22Rv1 (cell line): ENCODE measurements at regions not wholly inside any gene's neighbourhood (a gene's known extent, or its start where the extent isn't known, plus 50 kb on each side); places are given as distances from the start of the nearest gene placed in this dataset.

Source experiments
- H3K27ac ChIP-seq: fragments of 450-650 bp; 2 replicates; pipeline ENCODE4 v1.5.1; 2017
- ZFX ChIP-seq: fragments of 450-650 bp; IDR thresholded peaks from 2 replicates; pipeline ENCODE4 v1.6.1; 2017; ENCODE audit warnings: antibody characterized with exemption, borderline replicate concordance
- TF ChIP-seq, protein P1 (sequence below): fragments of 450-650 bp; IDR thresholded peaks from 2 replicates; pipeline ENCODE4 v1.5.1; 2017; ENCODE audit warnings: mild to moderate bottlenecking

DNA sequence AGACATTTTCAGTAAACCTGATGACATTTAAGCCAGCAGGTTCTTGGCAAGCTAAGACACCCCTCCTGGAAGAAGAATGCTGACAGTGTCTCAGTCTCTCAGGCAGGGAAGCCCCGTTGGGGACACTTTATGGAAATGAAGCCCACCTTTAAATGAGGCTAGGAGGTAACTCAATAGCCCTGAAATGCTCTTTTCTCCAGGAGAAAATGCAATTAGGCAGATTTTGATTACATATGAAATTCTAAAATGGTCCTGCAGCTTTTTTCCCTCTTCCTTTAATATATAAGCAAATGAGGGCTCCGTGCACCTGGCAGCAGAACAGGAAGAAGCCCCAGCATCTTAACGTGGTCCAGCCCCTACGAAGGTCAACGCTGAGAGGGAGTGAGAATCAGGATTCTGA lies 65.8 kb upstream of the CHST15 start:
- TF ChIP-seq, protein P1, sequence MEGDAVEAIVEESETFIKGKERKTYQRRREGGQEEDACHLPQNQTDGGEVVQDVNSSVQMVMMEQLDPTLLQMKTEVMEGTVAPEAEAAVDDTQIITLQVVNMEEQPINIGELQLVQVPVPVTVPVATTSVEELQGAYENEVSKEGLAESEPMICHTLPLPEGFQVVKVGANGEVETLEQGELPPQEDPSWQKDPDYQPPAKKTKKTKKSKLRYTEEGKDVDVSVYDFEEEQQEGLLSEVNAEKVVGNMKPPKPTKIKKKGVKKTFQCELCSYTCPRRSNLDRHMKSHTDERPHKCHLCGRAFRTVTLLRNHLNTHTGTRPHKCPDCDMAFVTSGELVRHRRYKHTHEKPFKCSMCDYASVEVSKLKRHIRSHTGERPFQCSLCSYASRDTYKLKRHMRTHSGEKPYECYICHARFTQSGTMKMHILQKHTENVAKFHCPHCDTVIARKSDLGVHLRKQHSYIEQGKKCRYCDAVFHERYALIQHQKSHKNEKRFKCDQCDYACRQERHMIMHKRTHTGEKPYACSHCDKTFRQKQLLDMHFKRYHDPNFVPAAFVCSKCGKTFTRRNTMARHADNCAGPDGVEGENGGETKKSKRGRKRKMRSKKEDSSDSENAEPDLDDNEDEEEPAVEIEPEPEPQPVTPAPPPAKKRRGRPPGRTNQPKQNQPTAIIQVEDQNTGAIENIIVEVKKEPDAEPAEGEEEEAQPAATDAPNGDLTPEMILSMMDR, result no peak
- TF ChIP-seq ZFX, result no peak
- no peak overlapping the region for H3K27ac ChIP-seq

DNA sequence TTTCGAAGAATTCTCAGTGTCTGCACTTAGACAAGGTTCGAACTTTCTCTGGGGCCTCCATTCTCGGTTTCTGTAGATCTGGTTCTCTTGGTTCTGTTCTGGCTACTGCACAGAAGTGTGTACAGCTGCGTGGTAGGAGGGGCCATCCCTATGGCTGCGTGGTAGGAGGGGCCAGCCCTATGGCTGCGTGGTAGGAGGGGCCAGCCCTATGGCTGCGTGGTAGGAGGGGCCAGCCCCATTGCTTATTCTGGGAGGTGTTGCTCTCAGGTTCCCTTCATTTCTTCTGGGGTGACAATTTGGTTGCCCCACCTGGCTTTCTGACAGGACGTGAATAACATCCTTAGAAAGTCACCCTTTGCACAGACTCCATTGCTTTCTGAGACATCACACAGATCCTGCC lies 65.2 kb upstream of the CHST15 start:
- H3K27ac ChIP-seq, result no peak overlapping the region

DNA sequence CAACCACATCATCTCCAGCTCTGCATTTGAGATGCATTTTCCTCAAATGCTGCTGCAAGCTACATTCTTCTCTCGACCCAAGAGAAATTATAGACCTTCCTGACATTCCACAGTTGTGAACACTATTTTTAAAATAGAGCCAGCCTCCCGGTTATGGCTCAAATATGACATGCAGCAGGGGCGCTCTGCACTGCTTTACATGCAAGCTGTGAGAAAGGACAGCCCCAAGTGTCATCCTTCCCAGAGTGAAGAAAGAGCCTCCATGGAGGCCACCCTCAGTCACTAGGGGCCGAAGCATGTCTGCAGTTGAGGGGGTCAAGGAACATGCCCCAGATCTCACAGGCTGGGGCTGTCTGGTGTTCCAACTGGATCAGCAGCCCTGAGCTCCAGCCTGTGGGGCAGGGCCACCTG lies 63.9 kb upstream of the CHST15 start:
- no peak overlapping the region for H3K27ac ChIP-seq
- TF ChIP-seq ZFX, result no peak
- TF ChIP-seq, protein P1, result no peak

More for the DNA sequence above, 65.2 kb upstream of the CHST15 start:
- TF ChIP-seq, protein P1, result no peak
- no peak for TF ChIP-seq ZFX

DNA sequence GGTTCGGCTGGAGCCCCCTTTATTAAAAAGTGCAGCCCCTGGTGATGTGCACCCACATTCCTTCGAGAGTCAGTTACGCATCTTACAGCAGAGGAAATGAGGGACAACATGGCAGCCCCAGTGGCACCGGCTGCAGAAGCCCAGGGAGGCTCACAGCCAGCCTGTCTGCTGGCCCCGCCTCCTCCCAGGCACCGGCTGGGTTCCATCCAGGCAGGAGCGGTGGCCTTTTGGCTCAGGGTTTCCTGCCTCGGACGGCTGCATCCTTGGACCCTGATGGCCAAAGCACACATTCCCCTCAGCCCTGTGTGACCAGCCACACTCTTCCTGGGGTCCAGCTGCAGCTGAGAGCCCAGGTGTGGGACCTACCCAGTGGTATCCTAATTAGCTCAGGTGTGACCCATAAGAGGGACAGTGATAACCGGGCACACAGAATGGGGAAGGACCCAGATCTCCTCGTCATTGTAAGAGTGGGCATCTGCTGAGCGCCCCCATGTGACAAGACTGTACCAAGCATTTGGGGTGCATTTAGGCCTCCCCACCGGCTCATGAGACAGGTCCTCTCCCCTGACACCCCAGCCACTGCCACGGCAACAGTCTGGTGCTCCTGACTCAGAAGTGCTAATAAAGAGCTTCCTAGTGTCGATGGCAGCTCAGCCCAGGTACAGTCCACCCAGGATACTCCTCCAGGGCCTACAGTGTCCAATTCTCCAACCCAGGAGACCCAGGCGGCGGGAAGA lies 63.3 kb upstream of the CHST15 start:
- TF ChIP-seq, protein P1, result no peak
- no peak for TF ChIP-seq ZFX
- no peak overlapping the region for H3K27ac ChIP-seq

DNA sequence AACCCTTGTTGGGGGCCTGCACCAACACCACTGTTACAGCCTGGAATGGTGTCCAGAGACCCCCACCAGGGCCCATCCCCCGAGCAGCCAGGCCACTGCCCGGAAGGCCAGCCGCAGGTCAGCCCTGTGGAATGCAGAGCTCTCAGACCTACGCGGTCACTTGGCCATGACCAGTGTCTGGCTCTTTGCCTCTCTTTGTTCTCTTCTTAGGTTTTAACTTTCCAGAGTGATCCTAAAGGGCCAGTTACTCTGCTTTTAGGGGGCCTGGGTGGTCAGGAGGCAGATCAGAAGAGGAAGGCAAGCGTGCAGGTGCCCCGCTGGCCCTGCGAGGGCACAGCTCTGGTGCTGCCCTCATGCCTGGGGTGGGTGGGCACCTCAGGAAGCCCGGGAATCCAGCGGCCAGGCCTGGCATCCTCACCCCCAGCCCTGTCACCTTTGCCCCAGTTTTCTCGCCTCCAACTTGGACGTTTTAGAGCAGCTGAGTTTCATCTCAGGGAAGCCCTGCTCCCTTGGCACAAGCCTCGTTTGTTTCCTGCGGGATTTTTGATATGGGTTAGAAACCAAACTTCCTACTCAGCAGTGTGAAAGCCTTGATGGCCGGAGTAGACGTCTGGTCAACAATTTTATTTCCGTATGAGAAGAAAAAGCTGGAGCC lies 62.5 kb upstream of the CHST15 start:
- TF ChIP-seq, protein P1, result no peak
- no peak for TF ChIP-seq ZFX
- no peak overlapping the region for H3K27ac ChIP-seq

DNA sequence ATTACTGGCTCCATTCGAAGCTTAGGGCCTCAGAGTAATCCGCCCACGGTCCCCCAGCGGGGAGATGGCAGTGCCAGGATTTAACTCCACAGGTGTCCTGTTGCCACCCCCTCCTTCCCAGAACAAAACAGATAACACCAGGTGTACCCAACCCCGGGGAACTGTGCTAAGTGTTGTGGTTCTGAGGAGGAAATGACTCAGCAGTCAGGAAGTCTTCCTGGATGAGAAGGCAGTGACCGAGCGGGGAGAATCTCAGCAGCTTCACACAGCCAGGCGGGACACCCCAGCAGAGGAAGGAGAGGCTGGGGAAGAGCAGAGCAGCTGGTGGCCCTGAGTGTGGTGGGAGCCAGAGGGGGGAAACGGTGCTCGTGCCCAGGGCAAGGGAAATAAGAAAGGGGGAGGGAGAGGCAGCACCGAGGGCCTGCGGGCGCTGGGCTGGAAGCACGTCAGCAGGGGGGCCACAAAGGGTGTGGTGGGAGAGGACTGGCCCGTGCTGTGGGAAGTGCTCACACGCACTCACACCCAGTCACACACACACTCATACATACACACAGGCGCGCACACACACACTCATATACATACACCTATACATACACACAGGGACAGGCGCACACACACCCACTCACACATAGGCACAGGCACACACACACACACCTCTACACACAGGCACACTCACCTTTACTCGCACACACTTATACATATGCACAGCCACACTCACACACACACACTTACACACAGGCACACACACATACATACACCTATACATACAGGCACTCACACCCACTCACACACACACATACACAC lies 59.8 kb upstream of the CHST15 start:
- TF ChIP-seq ZFX, result no peak
- TF ChIP-seq, protein P1, result no peak
- H3K27ac ChIP-seq, result no peak overlapping the region
